HG03108 (cell line): ENCODE measurements at regions not wholly inside any gene's neighbourhood (a gene's known extent, or its start where the extent isn't known, plus 50 kb on each side); places are given as distances from the start of the nearest gene placed in this dataset.

Source experiments
- ATAC-seq: cut with Tn5 transposase; IDR thresholded peaks from one replicate; pipeline ENCODE4 v1.9.1; 2021; ENCODE audit warnings: moderate library complexity; ENCODE audit not compliant: unreplicated experiment

GRCh38 chr5:66459728-66460127 lies 136.5 kb upstream of the MAST4 start:
- no peak for ATAC-seq

- ATAC-seq, result no peak
Measured at GRCh38 chr5:66467564-66467963, 128.6 kb upstream of the MAST4 start.

GRCh38 chr5:66469684-66470083 lies 126.5 kb upstream of the MAST4 start:
- no peak for ATAC-seq

GRCh38 chr5:66472010-66472409 lies 124.2 kb upstream of the MAST4 start:
- ATAC-seq, result no peak

- ATAC-seq, result no peak
Measured at GRCh38 chr5:66475731-66476130, 120.5 kb upstream of the MAST4 start.

- no peak for ATAC-seq
Measured at GRCh38 chr5:66477596-66477995, 118.6 kb upstream of the MAST4 start.

- ATAC-seq, result no peak
Measured at GRCh38 chr5:66494437-66494836, 101.8 kb upstream of the MAST4 start.

- no peak for ATAC-seq
Measured at GRCh38 chr5:66498791-66499207, 97.4 kb upstream of the MAST4 start.

GRCh38 chr5:66503203-66503789 lies 92.9 kb upstream of the MAST4 start:
- no peak for ATAC-seq

GRCh38 chr5:66507106-66507505 lies 89.1 kb upstream of the MAST4 start:
- ATAC-seq, result no peak

- ATAC-seq, result no peak
Measured at GRCh38 chr5:66511491-66511890, 84.7 kb upstream of the MAST4 start.

GRCh38 chr5:66513130-66513529 lies 83.1 kb upstream of the MAST4 start:
- ATAC-seq, result no peak

GRCh38 chr5:66515209-66515608 lies 81.0 kb upstream of the MAST4 start:
- no peak for ATAC-seq

- no peak for ATAC-seq
Measured at GRCh38 chr5:66516550-66516949, 79.6 kb upstream of the MAST4 start.

GRCh38 chr5:66517351-66517750 lies 78.8 kb upstream of the MAST4 start:
- no peak for ATAC-seq

- no peak for ATAC-seq
Measured at GRCh38 chr5:66518052-66518451, 78.1 kb upstream of the MAST4 start.

- ATAC-seq, result no peak
Measured at GRCh38 chr5:66518753-66519152, 77.4 kb upstream of the MAST4 start.

GRCh38 chr5:66519626-66520025 lies 76.6 kb upstream of the MAST4 start:
- ATAC-seq, result no peak

- ATAC-seq, result no peak
Measured at GRCh38 chr5:66520854-66521253, 75.3 kb upstream of the MAST4 start.

- ATAC-seq, result no peak
Measured at GRCh38 chr5:66527478-66528035, 68.6 kb upstream of the MAST4 start.

GRCh38 chr5:66529182-66529581 lies 67.0 kb upstream of the MAST4 start:
- ATAC-seq, result no peak

- ATAC-seq, result no peak
Measured at GRCh38 chr5:66529704-66530103, 66.5 kb upstream of the MAST4 start.

GRCh38 chr5:66538126-66538525 lies 58.1 kb upstream of the MAST4 start:
- no peak for ATAC-seq
